GM23338 (cell line): ENCODE measurements at regions not wholly inside any gene's neighbourhood (a gene's known extent, or its start where the extent isn't known, plus 50 kb on each side); places are given as distances from the start of the nearest gene placed in this dataset.

Source experiments
- ATAC-seq: fragments of 200-7000 bp; cut with Tn5 transposase; 3 replicates; pipeline ENCODE4 v1.9.1; 2020
- DNase-seq: peaks from one replicate; pipeline ENCODE4 v3.0.0-alpha.2; 2015; ENCODE audit warnings: low spot score
- H2AFZ ChIP-seq: fragments of 200-600 bp; sonication (generic); 2 replicates; pipeline ENCODE4 v1.8.0; 2016; ENCODE audit warnings: antibody characterized with exemption, mild to moderate bottlenecking, moderate library complexity
- H3F3A ChIP-seq: fragments of 200-600 bp; sonication (generic); replicated peaks from 2 replicates; pipeline ENCODE4 v1.8.0; 2017; ENCODE audit warnings: antibody characterized with exemption, mixed run types, low read depth
- H3K27ac ChIP-seq: fragments of 200-600 bp; sonication (generic); 2 replicates; pipeline ENCODE4 v1.6.1; 2016; ENCODE audit warnings: low read depth
- H3K27me3 ChIP-seq: fragments of 200-600 bp; sonication (generic); 2 replicates; pipeline ENCODE4 v1.8.0; 2016; ENCODE audit warnings: mild to moderate bottlenecking, mixed run types, moderate library complexity; ENCODE audit not compliant: insufficient read depth
- H3K36me3 ChIP-seq: fragments of 200-600 bp; sonication (generic); 2 replicates; pipeline ENCODE4 v1.8.0; 2016; ENCODE audit warnings: mild to moderate bottlenecking; ENCODE audit not compliant: insufficient read depth
- H3K4me1 ChIP-seq: fragments of 200-600 bp; sonication (generic); 2 replicates; pipeline ENCODE4 v1.8.0; 2016; ENCODE audit warnings: mild to moderate bottlenecking, moderate library complexity; ENCODE audit not compliant: insufficient read depth
- H3K4me2 ChIP-seq: fragments of 200-600 bp; sonication (generic); 2 replicates; pipeline ENCODE4 v1.7.1; 2017; ENCODE audit warnings: mixed run types
- H3K4me3 ChIP-seq: fragments of 200-600 bp; sonication (generic); 2 replicates; pipeline ENCODE4 v1.6.1; 2016; ENCODE audit warnings: mixed run types
- H3K79me2 ChIP-seq: fragments of 200-600 bp; sonication (generic); replicated peaks from 2 replicates; pipeline ENCODE4 v1.8.0; 2017; ENCODE audit warnings: mild to moderate bottlenecking; ENCODE audit not compliant: insufficient read depth
- H3K9me2 ChIP-seq: fragments of 200-600 bp; sonication (generic); 2 replicates; pipeline ENCODE4 v1.8.0; 2017; ENCODE audit not compliant: insufficient read depth
- H4K20me1 ChIP-seq: fragments of 200-600 bp; sonication (generic); replicated peaks from 2 replicates; pipeline ENCODE4 v1.8.0; 2017; ENCODE audit warnings: mild to moderate bottlenecking; ENCODE audit not compliant: insufficient read depth
- H3K27ac Mint-ChIP-seq: 2 replicates; pipeline ENCODE4 v1.8.0; 2020; ENCODE audit warnings: inconsistent platforms, mild to moderate bottlenecking, moderate library complexity, mixed read lengths
- H3K27me3 Mint-ChIP-seq: 3 replicates; pipeline ENCODE4 v1.8.0; 2022; ENCODE audit warnings: low read depth, mild to moderate bottlenecking, moderate library complexity, mixed read lengths, inconsistent platforms; ENCODE audit not compliant: insufficient read depth, poor library complexity
- H3K36me3 Mint-ChIP-seq: 3 replicates; pipeline ENCODE4 v1.8.0; 2021; ENCODE audit warnings: low read depth, mild to moderate bottlenecking, inconsistent platforms, moderate library complexity, mixed read lengths
- H3K4me1 Mint-ChIP-seq: 3 replicates; pipeline ENCODE4 v1.8.0; 2020; ENCODE audit warnings: mild to moderate bottlenecking, inconsistent platforms, mixed read lengths
- H3K4me3 Mint-ChIP-seq: 3 replicates; pipeline ENCODE4 v1.8.0; 2021; ENCODE audit warnings: moderate library complexity, mild to moderate bottlenecking, inconsistent platforms, mixed read lengths
- H3K9me3 Mint-ChIP-seq: 3 replicates; pipeline ENCODE4 v1.8.0; 2020; ENCODE audit warnings: moderate library complexity, mild to moderate bottlenecking, inconsistent platforms, mixed read lengths
- CREB1 ChIP-seq: fragments of 250-450 bp; sonication (Bioruptor Pico); IDR thresholded peaks from 2 replicates; pipeline ENCODE4 v1.5.0; 2020; ENCODE audit warnings: low read depth, mild to moderate bottlenecking, moderate library complexity
- EZH2phosphoT487 ChIP-seq: fragments of 200-600 bp; sonication (generic); IDR thresholded peaks from one replicate; pipeline ENCODE4 v1.8.1; 2018; ENCODE audit warnings: antibody characterized with exemption; ENCODE audit not compliant: unreplicated experiment
- NANOG ChIP-seq: IDR thresholded peaks from 2 replicates; pipeline ENCODE4 v1.6.1; 2016; ENCODE audit warnings: antibody characterized with exemption, borderline replicate concordance
- TF ChIP-seq, protein P1 (sequence below): fragments of 250-450 bp; sonication (Bioruptor Pico); IDR thresholded peaks from 2 replicates; pipeline ENCODE4 v1.5.0; 2020; ENCODE audit warnings: mild to moderate bottlenecking, moderate library complexity
- TF ChIP-seq, protein P2 (sequence below): IDR thresholded peaks from one replicate; pipeline ENCODE4 v1.6.1; 2018; ENCODE audit warnings: antibody characterized with exemption; ENCODE audit not compliant: unreplicated experiment
- TF ChIP-seq, protein P3 (sequence below), 2 experiments: fragments of 200-600 bp in 1 of 2; sonication (generic) in 1 of 2; conservative IDR thresholded peaks; 2 replicates each; pipeline versions ENCODE4 v1.5.1 to v1.6.1; 2016 to 2017; ENCODE audit warnings: antibody characterized with exemption in 2 of 2, low read depth in 2 of 2, mild to moderate bottlenecking in 2 of 2, moderate library complexity in 1 of 2

DNA sequence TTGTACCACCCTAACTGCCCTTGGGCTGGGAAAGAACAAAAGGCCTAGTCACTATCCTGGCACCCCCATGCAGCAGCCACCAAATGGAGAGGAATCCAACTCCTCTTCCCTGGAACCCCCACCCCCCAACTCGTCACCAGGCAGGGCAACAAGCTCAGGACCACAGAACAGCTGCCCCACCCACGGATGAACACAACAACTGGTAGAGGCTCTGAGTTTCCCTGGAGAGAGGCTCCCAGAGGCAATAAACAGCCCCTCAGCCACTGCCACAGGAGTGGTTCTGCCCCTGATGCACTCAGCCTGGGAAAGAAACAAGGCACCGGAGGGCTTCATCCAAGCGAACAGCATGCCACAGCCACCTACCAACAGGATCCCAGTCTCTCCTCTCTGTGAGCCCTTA is 778.4 kb upstream of the FAT3 start (continued):
- TF ChIP-seq, protein P1, sequence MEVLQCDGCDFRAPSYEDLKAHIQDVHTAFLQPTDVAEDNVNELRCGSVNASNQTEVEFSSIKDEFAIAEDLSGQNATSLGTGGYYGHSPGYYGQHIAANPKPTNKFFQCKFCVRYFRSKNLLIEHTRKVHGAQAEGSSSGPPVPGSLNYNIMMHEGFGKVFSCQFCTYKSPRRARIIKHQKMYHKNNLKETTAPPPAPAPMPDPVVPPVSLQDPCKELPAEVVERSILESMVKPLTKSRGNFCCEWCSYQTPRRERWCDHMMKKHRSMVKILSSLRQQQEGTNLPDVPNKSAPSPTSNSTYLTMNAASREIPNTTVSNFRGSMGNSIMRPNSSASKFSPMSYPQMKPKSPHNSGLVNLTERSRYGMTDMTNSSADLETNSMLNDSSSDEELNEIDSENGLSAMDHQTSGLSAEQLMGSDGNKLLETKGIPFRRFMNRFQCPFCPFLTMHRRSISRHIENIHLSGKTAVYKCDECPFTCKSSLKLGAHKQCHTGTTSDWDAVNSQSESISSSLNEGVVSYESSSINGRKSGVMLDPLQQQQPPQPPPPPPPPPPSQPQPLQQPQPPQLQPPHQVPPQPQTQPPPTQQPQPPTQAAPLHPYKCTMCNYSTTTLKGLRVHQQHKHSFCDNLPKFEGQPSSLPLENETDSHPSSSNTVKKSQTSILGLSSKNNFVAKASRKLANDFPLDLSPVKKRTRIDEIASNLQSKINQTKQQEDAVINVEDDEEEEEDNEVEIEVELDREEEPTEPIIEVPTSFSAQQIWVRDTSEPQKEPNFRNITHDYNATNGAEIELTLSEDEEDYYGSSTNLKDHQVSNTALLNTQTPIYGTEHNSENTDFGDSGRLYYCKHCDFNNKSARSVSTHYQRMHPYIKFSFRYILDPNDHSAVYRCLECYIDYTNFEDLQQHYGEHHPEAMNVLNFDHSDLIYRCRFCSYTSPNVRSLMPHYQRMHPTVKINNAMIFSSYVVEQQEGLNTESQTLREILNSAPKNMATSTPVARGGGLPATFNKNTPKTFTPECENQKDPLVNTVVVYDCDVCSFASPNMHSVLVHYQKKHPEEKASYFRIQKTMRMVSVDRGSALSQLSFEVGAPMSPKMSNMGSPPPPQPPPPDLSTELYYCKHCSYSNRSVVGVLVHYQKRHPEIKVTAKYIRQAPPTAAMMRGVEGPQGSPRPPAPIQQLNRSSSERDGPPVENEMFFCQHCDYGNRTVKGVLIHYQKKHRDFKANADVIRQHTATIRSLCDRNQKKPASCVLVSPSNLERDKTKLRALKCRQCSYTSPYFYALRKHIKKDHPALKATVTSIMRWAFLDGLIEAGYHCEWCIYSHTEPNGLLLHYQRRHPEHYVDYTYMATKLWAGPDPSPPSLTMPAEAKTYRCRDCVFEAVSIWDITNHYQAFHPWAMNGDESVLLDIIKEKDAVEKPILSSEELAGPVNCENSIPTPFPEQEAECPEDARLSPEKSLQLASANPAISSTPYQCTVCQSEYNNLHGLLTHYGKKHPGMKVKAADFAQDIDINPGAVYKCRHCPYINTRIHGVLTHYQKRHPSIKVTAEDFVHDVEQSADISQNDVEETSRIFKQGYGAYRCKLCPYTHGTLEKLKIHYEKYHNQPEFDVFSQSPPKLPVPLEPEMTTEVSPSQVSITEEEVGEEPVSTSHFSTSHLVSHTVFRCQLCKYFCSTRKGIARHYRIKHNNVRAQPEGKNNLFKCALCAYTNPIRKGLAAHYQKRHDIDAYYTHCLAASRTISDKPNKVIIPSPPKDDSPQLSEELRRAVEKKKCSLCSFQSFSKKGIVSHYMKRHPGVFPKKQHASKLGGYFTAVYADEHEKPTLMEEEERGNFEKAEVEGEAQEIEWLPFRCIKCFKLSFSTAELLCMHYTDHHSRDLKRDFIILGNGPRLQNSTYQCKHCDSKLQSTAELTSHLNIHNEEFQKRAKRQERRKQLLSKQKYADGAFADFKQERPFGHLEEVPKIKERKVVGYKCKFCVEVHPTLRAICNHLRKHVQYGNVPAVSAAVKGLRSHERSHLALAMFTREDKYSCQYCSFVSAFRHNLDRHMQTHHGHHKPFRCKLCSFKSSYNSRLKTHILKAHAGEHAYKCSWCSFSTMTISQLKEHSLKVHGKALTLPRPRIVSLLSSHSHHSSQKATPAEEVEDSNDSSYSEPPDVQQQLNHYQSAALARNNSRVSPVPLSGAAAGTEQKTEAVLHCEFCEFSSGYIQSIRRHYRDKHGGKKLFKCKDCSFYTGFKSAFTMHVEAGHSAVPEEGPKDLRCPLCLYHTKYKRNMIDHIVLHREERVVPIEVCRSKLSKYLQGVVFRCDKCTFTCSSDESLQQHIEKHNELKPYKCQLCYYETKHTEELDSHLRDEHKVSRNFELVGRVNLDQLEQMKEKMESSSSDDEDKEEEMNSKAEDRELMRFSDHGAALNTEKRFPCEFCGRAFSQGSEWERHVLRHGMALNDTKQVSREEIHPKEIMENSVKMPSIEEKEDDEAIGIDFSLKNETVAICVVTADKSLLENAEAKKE = no peak
- TF ChIP-seq EZH2phosphoT487 (no peak), NANOG (no peak), CREB1 (CRISPR knock-in tag) (no peak)

DNA sequence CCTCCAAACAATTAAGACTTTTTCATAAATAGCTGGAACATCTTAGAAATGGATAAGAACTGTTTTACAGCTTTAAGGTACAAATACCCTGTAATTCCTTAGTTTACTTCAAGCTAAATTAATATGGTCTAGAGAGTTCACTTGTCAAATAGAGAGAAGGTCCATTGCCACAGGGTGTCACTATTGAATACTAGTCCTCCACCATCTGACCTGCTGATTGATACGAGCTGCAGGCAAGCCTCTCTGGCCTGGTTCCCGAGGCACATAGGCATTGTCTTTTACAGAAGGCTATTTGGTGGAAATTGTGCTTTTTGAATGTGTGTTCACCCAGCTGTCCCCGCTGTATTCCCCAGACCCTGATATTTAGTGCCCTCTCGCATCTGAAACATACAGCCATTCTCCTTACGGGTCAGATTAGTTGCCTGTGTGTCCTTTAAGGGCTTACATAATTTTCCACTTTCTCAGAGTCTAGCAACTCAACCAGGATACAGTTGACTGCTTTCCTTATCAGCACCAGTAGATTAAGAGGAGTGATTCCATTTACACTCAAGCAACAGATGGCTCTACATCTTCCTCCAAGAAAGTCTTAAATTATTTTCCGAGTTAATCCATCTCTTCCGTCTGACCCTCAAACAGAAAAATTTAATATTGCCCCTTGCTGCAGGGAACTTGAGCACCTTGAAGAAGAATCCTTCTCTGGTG is 788.8 kb upstream of the FAT3 start:
- Histone ChIP-seq H3K27me3 (no peaks in the 10 kb centered on the region), H3K4me3 (no peak overlapping the region), H3F3A (no peaks in the 10 kb centered on the region), H3K9me2 (peaks cover 3% of the 10 kb centered on the region; the same call in 1 of the 2 replicates), H3K79me2 (no peaks in the 10 kb centered on the region), H3K4me1 (no peaks in the 10 kb centered on the region), H3K27ac (no peak overlapping the region), H3K4me2 (no peak overlapping the region), H2AFZ (peak overlapping the region; percentile 74), H4K20me1 (no peaks in the 10 kb centered on the region), H3K36me3 (no peaks in the 10 kb centered on the region)
- TF ChIP-seq, protein P2, sequence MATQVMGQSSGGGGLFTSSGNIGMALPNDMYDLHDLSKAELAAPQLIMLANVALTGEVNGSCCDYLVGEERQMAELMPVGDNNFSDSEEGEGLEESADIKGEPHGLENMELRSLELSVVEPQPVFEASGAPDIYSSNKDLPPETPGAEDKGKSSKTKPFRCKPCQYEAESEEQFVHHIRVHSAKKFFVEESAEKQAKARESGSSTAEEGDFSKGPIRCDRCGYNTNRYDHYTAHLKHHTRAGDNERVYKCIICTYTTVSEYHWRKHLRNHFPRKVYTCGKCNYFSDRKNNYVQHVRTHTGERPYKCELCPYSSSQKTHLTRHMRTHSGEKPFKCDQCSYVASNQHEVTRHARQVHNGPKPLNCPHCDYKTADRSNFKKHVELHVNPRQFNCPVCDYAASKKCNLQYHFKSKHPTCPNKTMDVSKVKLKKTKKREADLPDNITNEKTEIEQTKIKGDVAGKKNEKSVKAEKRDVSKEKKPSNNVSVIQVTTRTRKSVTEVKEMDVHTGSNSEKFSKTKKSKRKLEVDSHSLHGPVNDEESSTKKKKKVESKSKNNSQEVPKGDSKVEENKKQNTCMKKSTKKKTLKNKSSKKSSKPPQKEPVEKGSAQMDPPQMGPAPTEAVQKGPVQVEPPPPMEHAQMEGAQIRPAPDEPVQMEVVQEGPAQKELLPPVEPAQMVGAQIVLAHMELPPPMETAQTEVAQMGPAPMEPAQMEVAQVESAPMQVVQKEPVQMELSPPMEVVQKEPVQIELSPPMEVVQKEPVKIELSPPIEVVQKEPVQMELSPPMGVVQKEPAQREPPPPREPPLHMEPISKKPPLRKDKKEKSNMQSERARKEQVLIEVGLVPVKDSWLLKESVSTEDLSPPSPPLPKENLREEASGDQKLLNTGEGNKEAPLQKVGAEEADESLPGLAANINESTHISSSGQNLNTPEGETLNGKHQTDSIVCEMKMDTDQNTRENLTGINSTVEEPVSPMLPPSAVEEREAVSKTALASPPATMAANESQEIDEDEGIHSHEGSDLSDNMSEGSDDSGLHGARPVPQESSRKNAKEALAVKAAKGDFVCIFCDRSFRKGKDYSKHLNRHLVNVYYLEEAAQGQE = no peak
- TF ChIP-seq, protein P3, sequence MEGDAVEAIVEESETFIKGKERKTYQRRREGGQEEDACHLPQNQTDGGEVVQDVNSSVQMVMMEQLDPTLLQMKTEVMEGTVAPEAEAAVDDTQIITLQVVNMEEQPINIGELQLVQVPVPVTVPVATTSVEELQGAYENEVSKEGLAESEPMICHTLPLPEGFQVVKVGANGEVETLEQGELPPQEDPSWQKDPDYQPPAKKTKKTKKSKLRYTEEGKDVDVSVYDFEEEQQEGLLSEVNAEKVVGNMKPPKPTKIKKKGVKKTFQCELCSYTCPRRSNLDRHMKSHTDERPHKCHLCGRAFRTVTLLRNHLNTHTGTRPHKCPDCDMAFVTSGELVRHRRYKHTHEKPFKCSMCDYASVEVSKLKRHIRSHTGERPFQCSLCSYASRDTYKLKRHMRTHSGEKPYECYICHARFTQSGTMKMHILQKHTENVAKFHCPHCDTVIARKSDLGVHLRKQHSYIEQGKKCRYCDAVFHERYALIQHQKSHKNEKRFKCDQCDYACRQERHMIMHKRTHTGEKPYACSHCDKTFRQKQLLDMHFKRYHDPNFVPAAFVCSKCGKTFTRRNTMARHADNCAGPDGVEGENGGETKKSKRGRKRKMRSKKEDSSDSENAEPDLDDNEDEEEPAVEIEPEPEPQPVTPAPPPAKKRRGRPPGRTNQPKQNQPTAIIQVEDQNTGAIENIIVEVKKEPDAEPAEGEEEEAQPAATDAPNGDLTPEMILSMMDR (conservative IDR thresholded peaks at IDR 0.05; ENCODE audit: low read depth in 2 of 2) = peak; percentile 26 to 62; a peak in 3 of 4 replicates
- H3K36me3 Mint-ChIP-seq = no peaks in the 10 kb centered on the region
- H3K9me3 Mint-ChIP-seq = no peaks in the 10 kb centered on the region
- DNase-seq (peak; percentile 48), ATAC-seq (peak; percentile 72)
- H3K27ac Mint-ChIP-seq = no peak overlapping the region
- H3K4me3 Mint-ChIP-seq = no peak overlapping the region
- H3K27me3 Mint-ChIP-seq = no peaks in the 10 kb centered on the region
- H3K4me1 Mint-ChIP-seq = no peaks in the 10 kb centered on the region
